WTC11 (cell line): ENCODE measurements at regions not wholly inside any gene's neighbourhood (a gene's known extent, or its start where the extent isn't known, plus 50 kb on each side); places are given as distances from the start of the nearest gene placed in this dataset.

Experiments
- CTCF ChIP-seq: fragments of 200-600 bp; IDR thresholded peaks from 2 replicates; pipeline ENCODE4 v1.8.0; 2022; ENCODE audit warnings: antibody characterized with exemption
- RELA ChIP-seq: sonication (generic); formaldehyde crosslinking; IDR thresholded peaks from 2 replicates; pipeline ENCODE4 v1.8.1; 2022; ENCODE audit warnings: missing genetic modification reagents, mild to moderate bottlenecking, borderline replicate concordance
- SP1 ChIP-seq: sonication (generic); formaldehyde crosslinking; conservative IDR thresholded peaks from 2 replicates; pipeline ENCODE4 v1.8.1; 2022; ENCODE audit warnings: missing genetic modification reagents
- USF2 ChIP-seq: sonication (generic); formaldehyde crosslinking; IDR thresholded peaks from 2 replicates; pipeline ENCODE4 v1.8.1; 2023; ENCODE audit warnings: mild to moderate bottlenecking, missing genetic modification reagents, moderate library complexity
- TF ChIP-seq, protein P1 (sequence below): sonication (generic); formaldehyde crosslinking; IDR thresholded peaks from 2 replicates; pipeline ENCODE4 v1.8.0; 2022; ENCODE audit warnings: mild to moderate bottlenecking, missing genetic modification reagents

DNA sequence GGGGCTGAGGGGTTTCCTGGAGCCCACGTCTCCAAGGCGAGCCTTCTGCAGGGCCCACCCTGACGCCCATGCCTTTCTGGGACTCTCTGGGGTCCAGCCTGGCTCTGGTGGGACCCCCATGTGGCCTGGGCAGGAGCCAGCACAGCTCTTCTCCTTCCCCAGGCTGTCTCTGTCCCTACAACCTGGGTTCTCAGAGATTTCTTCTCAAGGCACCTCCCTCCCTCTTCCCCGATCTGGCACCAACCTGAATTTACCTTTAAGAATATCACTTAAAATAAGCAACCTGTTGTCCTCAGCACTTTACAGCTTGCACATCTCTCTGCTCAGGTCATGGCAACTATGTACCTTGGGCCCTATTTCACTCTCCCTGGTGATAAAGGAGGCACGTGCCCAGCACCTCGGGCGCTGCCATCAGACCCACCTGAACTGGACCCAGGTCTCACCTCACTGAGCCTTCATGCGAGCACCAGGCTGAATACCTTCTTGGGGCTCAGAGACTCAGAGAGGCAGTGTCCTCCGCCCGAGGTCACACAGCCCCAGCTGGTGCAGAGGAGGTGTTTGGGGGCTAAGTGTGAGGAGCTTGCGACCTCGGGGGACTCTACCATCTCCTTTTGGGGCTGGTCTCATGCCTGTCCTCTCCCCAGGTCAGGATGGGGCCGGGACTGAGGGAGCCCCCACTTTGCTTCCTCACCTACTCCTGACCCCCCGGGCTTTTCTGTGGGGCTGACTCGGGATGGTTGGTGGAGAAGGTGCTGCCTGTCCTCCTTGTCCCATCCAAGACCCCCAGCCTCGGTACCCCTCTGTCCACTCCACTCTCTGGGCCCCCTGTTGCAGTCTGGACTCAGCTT, 217.7 kb downstream of the C9orf50 start:
- TF ChIP-seq CTCF (no peak), SP1 (CRISPR knock-in tag) (no peak), USF2 (CRISPR knock-in tag) (no peak), RELA (CRISPR knock-in tag) (no peak)
- TF ChIP-seq, protein P1, sequence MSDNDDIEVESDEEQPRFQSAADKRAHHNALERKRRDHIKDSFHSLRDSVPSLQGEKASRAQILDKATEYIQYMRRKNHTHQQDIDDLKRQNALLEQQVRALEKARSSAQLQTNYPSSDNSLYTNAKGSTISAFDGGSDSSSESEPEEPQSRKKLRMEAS (CRISPR knock-in tag): no peak
